HEK293T (cell line): ENCODE measurements at regions not wholly inside any gene's neighbourhood (a gene's known extent, or its start where the extent isn't known, plus 50 kb on each side); places are given as distances from the start of the nearest gene placed in this dataset.
"Not testable (repeated sequence)": the region's sequence is repeated elsewhere in the genome, so short reads cannot be mapped to it uniquely, and the experiment has no call there.

Experiments
- CTCF ChIA-PET: fragments of 350-600 bp; formaldehyde crosslinking; extraction: SDS; loops from one replicate; lab custom pipeline; 2021; ENCODE audit warnings: antibody characterized with exemption, inconsistent platforms; lab: Yijun Ruan, JAX
- POLR2A ChIA-PET: fragments of 350-600 bp; formaldehyde crosslinking; extraction: SDS; loops from one replicate; lab custom pipeline; 2020; ENCODE audit warnings: antibody characterized with exemption, inconsistent platforms; lab: Yijun Ruan, JAX
- DNase-seq: peaks from one replicate; pipeline ENCODE4 v3.0.0; 2012; ENCODE audit warnings: mixed read lengths; ENCODE audit errors: extremely low spot score
- ARNT ChIP-seq: fragments of 450-650 bp; IDR thresholded peaks from 2 replicates; pipeline ENCODE4 v1.6.1; 2017; ENCODE audit warnings: mild to moderate bottlenecking
- BHLHE40 ChIP-seq: fragments of 450-650 bp; IDR thresholded peaks from 2 replicates; pipeline ENCODE4 v1.6.1; 2016; ENCODE audit warnings: mild to moderate bottlenecking, moderate library complexity, borderline replicate concordance
- CTBP1 ChIP-seq: fragments of 450-650 bp; IDR thresholded peaks from 2 replicates; pipeline ENCODE4 v1.6.1; 2016; ENCODE audit warnings: borderline replicate concordance
- ELF4 ChIP-seq: fragments of 450-650 bp; IDR thresholded peaks from 2 replicates; pipeline ENCODE4 v1.6.1; 2017; ENCODE audit warnings: antibody characterized with exemption
- FOXA1 ChIP-seq: fragments of 450-650 bp; IDR thresholded peaks from 2 replicates; pipeline ENCODE4 v1.6.1; 2016; ENCODE audit warnings: mild to moderate bottlenecking
- FOXK2 ChIP-seq: fragments of 450-650 bp; IDR thresholded peaks from 2 replicates; pipeline ENCODE4 v1.6.1; 2016; ENCODE audit warnings: mild to moderate bottlenecking
- FOXM1 ChIP-seq: fragments of 450-650 bp; IDR thresholded peaks from 2 replicates; pipeline ENCODE4 v1.6.1; 2017; ENCODE audit warnings: mild to moderate bottlenecking, borderline replicate concordance
- HDGF ChIP-seq: fragments of 450-650 bp; IDR thresholded peaks from 2 replicates; pipeline ENCODE4 v1.6.1; 2017; ENCODE audit warnings: antibody characterized with exemption, borderline replicate concordance
- L3MBTL2 ChIP-seq: fragments of 450-650 bp; conservative IDR thresholded peaks from 2 replicates; pipeline ENCODE4 v1.6.1; 2016; ENCODE audit warnings: mild to moderate bottlenecking
- LEF1 ChIP-seq: fragments of 450-650 bp; IDR thresholded peaks from 2 replicates; pipeline ENCODE4 v1.6.1; 2017; ENCODE audit warnings: mild to moderate bottlenecking, borderline replicate concordance
- NFRKB ChIP-seq: fragments of 450-650 bp; IDR thresholded peaks from 2 replicates; pipeline ENCODE4 v1.6.1; 2016; ENCODE audit warnings: mild to moderate bottlenecking, moderate library complexity
- PKNOX1 ChIP-seq: fragments of 450-650 bp; IDR thresholded peaks from 2 replicates; pipeline ENCODE4 v1.6.1; 2016
- SP1 ChIP-seq: fragments of 450-650 bp; IDR thresholded peaks from 2 replicates; pipeline ENCODE4 v1.6.1; 2017
- SUZ12 ChIP-seq: fragments of 450-650 bp; IDR thresholded peaks from 2 replicates; pipeline ENCODE4 v1.6.1; 2016; ENCODE audit warnings: mild to moderate bottlenecking
- TARDBP ChIP-seq: fragments of 450-650 bp; IDR thresholded peaks from 2 replicates; pipeline ENCODE4 v1.6.1; 2016
- ZNF384 ChIP-seq: fragments of 450-650 bp; IDR thresholded peaks from 2 replicates; pipeline ENCODE4 v1.6.1; 2016

DNA sequence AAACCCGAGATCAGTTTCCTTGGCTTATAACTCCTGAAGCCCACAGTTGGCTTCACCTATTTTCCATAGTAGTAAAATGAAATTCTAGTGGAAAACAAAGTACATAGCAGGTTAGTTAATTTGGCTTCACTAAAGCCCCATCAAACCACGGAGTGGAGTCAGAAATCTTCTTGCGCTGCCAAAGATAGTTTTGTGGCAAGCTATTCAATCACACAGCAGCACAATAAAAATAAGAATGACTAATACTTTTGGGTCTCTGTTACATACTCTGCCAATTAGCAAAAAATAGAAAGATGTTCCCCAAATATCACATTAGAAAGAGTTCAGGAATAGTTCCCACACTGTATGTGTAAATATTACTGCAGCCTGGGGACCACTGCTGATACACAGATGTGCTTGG lies 175.2 kb upstream of the NOL4 start:
- TF ChIP-seq FOXM1 (no peak), ARNT (no peak), L3MBTL2 (no peak), CTBP1 (no peak)
- no peak for DNase-seq
- CTCF ChIA-PET = no interaction called here
- POLR2A ChIA-PET = no interaction called here

GRCh38 chr18:34400834-34401233 lies 176.1 kb upstream of the NOL4 start:
- TF ChIP-seq LEF1 = no peak
- TF ChIP-seq HDGF = no peak
- no peak for TF ChIP-seq FOXK2
- no peak for TF ChIP-seq PKNOX1
- TF ChIP-seq ZNF384 = no peak
- no peak for TF ChIP-seq NFRKB
- no peak for TF ChIP-seq FOXA1
- TF ChIP-seq CTBP1 = no peak
- TF ChIP-seq SUZ12 = no peak
- TF ChIP-seq ELF4 = no peak
- no peak for TF ChIP-seq FOXM1
- no peak for TF ChIP-seq TARDBP
- no peak for TF ChIP-seq L3MBTL2
- TF ChIP-seq SP1 = no peak
- no peak for TF ChIP-seq BHLHE40
- TF ChIP-seq ARNT = no peak
- CTCF ChIA-PET = no interaction called here
- POLR2A ChIA-PET = no interaction called here
- no peak for DNase-seq

DNA sequence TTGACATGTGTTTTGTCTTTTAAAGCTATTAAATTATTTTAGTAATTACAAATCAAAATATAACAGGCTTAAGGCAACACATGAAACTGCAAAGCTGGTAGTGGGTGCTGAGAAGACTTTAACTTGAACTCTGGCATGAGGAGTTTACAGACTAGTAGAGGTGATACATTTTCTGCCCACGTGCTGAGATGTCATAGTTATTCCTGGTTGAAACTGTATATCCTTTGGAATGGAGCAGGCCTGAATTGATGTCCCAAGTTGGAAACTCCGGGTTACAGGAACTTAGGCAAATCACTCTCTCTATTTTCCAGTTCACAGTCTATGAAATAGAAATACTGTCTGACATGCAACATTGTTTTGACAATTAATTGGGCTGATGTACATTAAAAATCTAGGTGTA lies 177.1 kb upstream of the NOL4 start:
- TF ChIP-seq HDGF (no peak), PKNOX1 (no peak), NFRKB (no peak)
- no peak for DNase-seq
- ChIA-PET CTCF (no interaction called here), POLR2A (no interaction called here)

GRCh38 chr18:34407471-34407870 lies 182.8 kb upstream of the NOL4 start:
- CTCF ChIA-PET, POLR2A ChIA-PET, DNase-seq: not testable (repeated sequence)

DNA sequence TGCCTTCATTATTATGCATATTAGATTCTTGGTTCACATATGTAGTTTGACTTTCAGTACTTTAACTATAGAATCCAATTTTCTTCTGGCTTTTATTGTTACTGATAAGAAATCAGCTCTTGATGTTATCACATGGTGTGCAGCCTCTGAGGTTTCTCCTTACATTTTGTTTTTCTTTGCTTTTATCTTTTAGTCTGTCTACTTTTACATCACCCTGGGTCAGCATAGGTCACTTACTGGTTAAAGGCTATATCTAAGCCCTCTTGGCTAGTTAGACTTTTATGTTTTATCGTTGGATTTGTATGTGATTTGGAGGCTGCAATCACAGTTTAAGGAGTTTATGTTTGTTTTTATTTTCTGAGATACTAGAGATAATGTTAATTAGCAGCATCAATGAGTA lies 187.2 kb upstream of the NOL4 start:
- POLR2A ChIA-PET = no interaction called here
- TF ChIP-seq TARDBP = no peak
- no peak for DNase-seq
- CTCF ChIA-PET = no interaction called here

DNA sequence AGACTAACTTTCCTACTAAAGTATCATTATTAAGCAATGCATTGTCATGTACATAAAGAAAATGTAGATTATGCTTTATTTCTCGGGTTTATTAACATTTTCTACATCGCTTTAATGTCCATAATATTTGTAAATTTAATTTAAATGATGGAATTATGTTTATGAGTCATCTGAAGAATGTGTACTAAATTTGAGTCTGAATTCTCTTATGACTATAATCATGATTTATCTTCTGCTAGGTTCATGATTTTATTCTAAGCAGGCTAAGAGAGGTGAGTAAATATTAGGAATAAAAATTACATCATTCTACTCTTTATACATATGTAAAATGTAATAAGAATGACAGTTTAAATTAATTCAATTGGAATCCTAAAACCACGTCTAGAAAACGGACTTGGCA lies 206.3 kb upstream of the NOL4 start:
- ChIA-PET POLR2A (no interaction called here), CTCF (no interaction called here)
- TF ChIP-seq TARDBP (no peak), FOXA1 (no peak), LEF1 (no peak), CTBP1 (no peak), NFRKB (no peak), ZNF384 (no peak), PKNOX1 (no peak), ARNT (no peak), BHLHE40 (no peak)
- no peak for DNase-seq

- CTCF ChIA-PET = no interaction called here
- no peak for TF ChIP-seq BHLHE40
- DNase-seq = no peak
- POLR2A ChIA-PET = no interaction called here
Observed at GRCh38 chr18:34444622-34445021, 219.9 kb upstream of the NOL4 start.

GRCh38 chr18:34448662-34449061 lies 223.9 kb upstream of the NOL4 start:
- ChIA-PET POLR2A (no interaction called here), CTCF (no interaction called here)

More at GRCh38 chr18:34448662-34449061, 223.9 kb upstream of the NOL4 start:
- TF ChIP-seq PKNOX1 (no peak), HDGF (no peak), SP1 (no peak), FOXK2 (no peak), BHLHE40 (no peak), LEF1 (no peak), CTBP1 (no peak), TARDBP (no peak), ZNF384 (no peak), ELF4 (no peak), SUZ12 (no peak), FOXA1 (no peak), NFRKB (no peak), ARNT (no peak), FOXM1 (no peak), L3MBTL2 (no peak)
- DNase-seq = no peak
